ENCODE measurements at regions not wholly inside any gene's neighbourhood (a gene's known extent, or its start where the extent isn't known, plus 50 kb on each side); places are given as distances from the start of the nearest gene placed in this dataset.
"Not testable (repeated sequence)": the region's sequence is repeated elsewhere in the genome, so short reads cannot be mapped to it uniquely, and the experiment has no call there.

GRCh38 chr12:126268222-126268621 lies 1203.0 kb downstream of the AACS start:
- no peak for DNase-seq (ENCODE audit: low spot score)
- no peak for TF ChIP-seq CTCF (IDR thresholded peaks at IDR 0.05)
- Histone ChIP-seq H3K27ac (no peak overlapping the region), H3K4me3 (no peak overlapping the region)

- no peak for DNase-seq (ENCODE audit: low spot score)
- no peak overlapping the region for H3K4me3 ChIP-seq
- TF ChIP-seq CTCF (IDR thresholded peaks at IDR 0.05) = no peak
- no peak overlapping the region for H3K27ac ChIP-seq
Observed at GRCh38 chr12:126271159-126271558, 1205.9 kb downstream of the AACS start.

- no peak for TF ChIP-seq CTCF (IDR thresholded peaks at IDR 0.05)
- H3K4me3 ChIP-seq = no peak overlapping the region
- DNase-seq (ENCODE audit: low spot score) = no peak
- no peak overlapping the region for H3K27ac ChIP-seq
Observed at GRCh38 chr12:126282691-126283090, 1217.5 kb downstream of the AACS start.

GRCh38 chr12:126286203-126286602 lies 1221.0 kb downstream of the AACS start:
- no peak for TF ChIP-seq CTCF (IDR thresholded peaks at IDR 0.05)
- Histone ChIP-seq H3K4me3 (no peak overlapping the region), H3K27ac (no peak overlapping the region)
- no peak for DNase-seq (ENCODE audit: low spot score)

GRCh38 chr12:126290456-126290855 lies 1225.2 kb downstream of the AACS start:
- Histone ChIP-seq H3K4me3 (no peak overlapping the region), H3K27ac (no peak overlapping the region)
- no peak for TF ChIP-seq CTCF (IDR thresholded peaks at IDR 0.05)
- DNase-seq (ENCODE audit: low spot score) = no peak

GRCh38 chr12:126291987-126292386 lies 1226.8 kb downstream of the AACS start:
- not testable (repeated sequence) for DNase-seq (ENCODE audit: low spot score); H3K4me3 ChIP-seq; H3K27ac ChIP-seq

GRCh38 chr12:126295652-126296051 lies 1230.4 kb downstream of the AACS start:
- TF ChIP-seq CTCF (IDR thresholded peaks at IDR 0.05) = no peak
- Histone ChIP-seq H3K27ac (no peak overlapping the region), H3K4me3 (no peak overlapping the region)
- DNase-seq (ENCODE audit: low spot score) = no peak

- Histone ChIP-seq H3K4me3 (no peak overlapping the region), H3K27ac (no peak overlapping the region)
- TF ChIP-seq CTCF (IDR thresholded peaks at IDR 0.05) = no peak
- no peak for DNase-seq (ENCODE audit: low spot score)
Observed at GRCh38 chr12:126309278-126309677, 1244.0 kb downstream of the AACS start.

Data from coronary artery (tissue), 2 donors.